HEK293 (cell line): ENCODE measurements at regions not wholly inside any gene's neighbourhood (a gene's known extent, or its start where the extent isn't known, plus 50 kb on each side); places are given as distances from the start of the nearest gene placed in this dataset.

Experiments
- CTCF ChIA-PET: fragments of 350-600 bp; formaldehyde crosslinking; extraction: SDS; loops from one replicate; lab custom pipeline; 2021; ENCODE audit warnings: antibody characterized with exemption; lab: Yijun Ruan, JAX
- POLR2A ChIA-PET: fragments of 300-600 bp; formaldehyde crosslinking; extraction: SDS; loops from one replicate; lab custom pipeline; 2020; ENCODE audit warnings: antibody characterized with exemption, inconsistent platforms; lab: Yijun Ruan, JAX
- H3K27ac ChIP-seq: fragments of 200-500 bp; sonication (Bioruptor generic); 2 replicates; pipeline ENCODE4 v1.5.1; 2014; ENCODE audit warnings: low read depth, low read length, control low read depth, inconsistent platforms; ENCODE audit errors: extremely low read depth
- H3K36me3 ChIP-seq, 2 experiments: fragments of 200-500 bp in 1 of 2; sonication (Bioruptor generic) in 1 of 2; 1 replicate in 1 of 2; 2 replicates in 1 of 2; pipeline ENCODE4 v1.5.1; 2014 to 2017; ENCODE audit warnings: inconsistent platforms in 2 of 2, low read length in 2 of 2; ENCODE audit not compliant: control insufficient read depth in 2 of 2, insufficient read depth in 1 of 2
- H3K4me1 ChIP-seq: fragments of 200-500 bp; sonication (Bioruptor generic); 2 replicates; pipeline ENCODE4 v1.5.1; 2014; ENCODE audit warnings: mild to moderate bottlenecking, low read length, inconsistent platforms; ENCODE audit not compliant: control insufficient read depth, insufficient read depth
- H3K4me3 ChIP-seq: 2 replicates; pipeline ENCODE4 v1.5.1; 2011; ENCODE audit warnings: low read depth, mild to moderate bottlenecking, control low read depth, low read length, moderate library complexity
- H3K9me3 ChIP-seq: fragments of 200-500 bp; sonication (Bioruptor generic); 2 replicates; pipeline ENCODE4 v1.5.1; 2014; ENCODE audit warnings: low read depth, low read length, inconsistent platforms; ENCODE audit not compliant: control insufficient read depth, insufficient read depth
- GLI4 ChIP-seq: fragments of 450-650 bp; formaldehyde crosslinking; IDR thresholded peaks from 2 replicates; pipeline ENCODE4 v1.5.1; 2016; ENCODE audit warnings: missing biosample characterization, missing genetic modification characterization
- IKZF3 ChIP-seq: fragments of 450-650 bp; IDR thresholded peaks from 2 replicates; pipeline ENCODE4 v1.5.0; 2018; ENCODE audit warnings: missing biosample characterization, mild to moderate bottlenecking, missing genetic modification characterization, moderate library complexity
- KLF1 ChIP-seq: fragments of 450-650 bp; formaldehyde crosslinking; IDR thresholded peaks from 2 replicates; pipeline ENCODE4 v1.5.1; 2016; ENCODE audit warnings: missing biosample characterization, missing genetic modification characterization
- MEIS1 ChIP-seq: sonication (generic); formaldehyde crosslinking; IDR thresholded peaks from 2 replicates; pipeline ENCODE4 v1.8.1; 2022; ENCODE audit warnings: missing genetic modification reagents, mild to moderate bottlenecking, borderline replicate concordance
- PRDM4 ChIP-seq: fragments of 450-650 bp; formaldehyde crosslinking; IDR thresholded peaks from 2 replicates; pipeline ENCODE4 v1.5.1; 2017; ENCODE audit warnings: missing biosample characterization, missing genetic modification characterization
- SCRT2 ChIP-seq: fragments of 450-650 bp; formaldehyde crosslinking; IDR thresholded peaks from 2 replicates; pipeline ENCODE4 v1.5.1; 2016; ENCODE audit warnings: missing biosample characterization, missing genetic modification characterization
- SP7 ChIP-seq: fragments of 450-650 bp; formaldehyde crosslinking; IDR thresholded peaks from 2 replicates; pipeline ENCODE4 v1.5.1; 2016; ENCODE audit warnings: missing biosample characterization, missing genetic modification characterization
- TRIM28 ChIP-seq: IDR thresholded peaks from 2 replicates; pipeline ENCODE4 v1.6.1; 2011; ENCODE audit warnings: low read length, control low read depth, borderline replicate concordance
- ZBTB44 ChIP-seq: fragments of 450-650 bp; IDR thresholded peaks from 2 replicates; pipeline ENCODE4 v1.5.1; 2018; ENCODE audit warnings: missing biosample characterization, mild to moderate bottlenecking, missing genetic modification characterization
- ZBTB8A ChIP-seq: fragments of 450-650 bp; formaldehyde crosslinking; IDR thresholded peaks from 2 replicates; pipeline ENCODE4 v1.5.1; 2016; ENCODE audit warnings: missing biosample characterization, missing genetic modification characterization
- ZNF10 ChIP-seq: fragments of 450-650 bp; formaldehyde crosslinking; IDR thresholded peaks from 2 replicates; pipeline ENCODE4 v1.5.1; 2017; ENCODE audit warnings: missing biosample characterization, missing genetic modification characterization
- ZNF138 ChIP-seq: fragments of 450-650 bp; formaldehyde crosslinking; IDR thresholded peaks from 2 replicates; pipeline ENCODE4 v1.5.1; 2016; ENCODE audit warnings: missing biosample characterization, missing genetic modification characterization, borderline replicate concordance
- ZNF211 ChIP-seq: fragments of 450-650 bp; formaldehyde crosslinking; IDR thresholded peaks from 2 replicates; pipeline ENCODE4 v1.5.1; 2016; ENCODE audit warnings: low read depth, missing biosample characterization, missing genetic modification characterization
- ZNF324 ChIP-seq: fragments of 450-650 bp; formaldehyde crosslinking; IDR thresholded peaks from 2 replicates; pipeline ENCODE4 v1.5.1; 2016; ENCODE audit warnings: missing biosample characterization, missing genetic modification characterization
- ZNF350 ChIP-seq: fragments of 450-650 bp; formaldehyde crosslinking; IDR thresholded peaks from 2 replicates; pipeline ENCODE4 v1.5.0; 2017; ENCODE audit warnings: missing biosample characterization, mild to moderate bottlenecking, missing genetic modification characterization
- ZNF423 ChIP-seq: fragments of 450-650 bp; formaldehyde crosslinking; IDR thresholded peaks from 2 replicates; pipeline ENCODE4 v1.5.1; 2016; ENCODE audit warnings: missing biosample characterization, missing genetic modification characterization
- ZNF610 ChIP-seq: fragments of 450-650 bp; formaldehyde crosslinking; IDR thresholded peaks from 2 replicates; pipeline ENCODE4 v1.5.1; 2016; ENCODE audit warnings: missing biosample characterization, missing genetic modification characterization, borderline replicate concordance
- ZNF623 ChIP-seq: fragments of 450-650 bp; formaldehyde crosslinking; IDR thresholded peaks from 2 replicates; pipeline ENCODE4 v1.5.1; 2016; ENCODE audit warnings: missing biosample characterization, missing genetic modification characterization
- ZSCAN16 ChIP-seq: fragments of 450-650 bp; formaldehyde crosslinking; IDR thresholded peaks from 2 replicates; pipeline ENCODE4 v1.5.1; 2016; ENCODE audit warnings: missing biosample characterization, missing genetic modification characterization
- TF ChIP-seq, protein P1 (sequence below): fragments of 450-650 bp; formaldehyde crosslinking; IDR thresholded peaks from 2 replicates; pipeline ENCODE4 v1.5.0; 2017; ENCODE audit warnings: missing biosample characterization, missing genetic modification characterization, borderline replicate concordance
- TF ChIP-seq, protein P2 (sequence below): fragments of 450-650 bp; formaldehyde crosslinking; IDR thresholded peaks from 2 replicates; pipeline ENCODE4 v1.5.1; 2016; ENCODE audit warnings: missing biosample characterization, missing genetic modification characterization, borderline replicate concordance

- TF ChIP-seq ZNF324 (tag by site-specific recombination): no peak
- no peak for TF ChIP-seq SP7 (tag by site-specific recombination)
- no peak for TF ChIP-seq ZNF350
- TF ChIP-seq ZNF423 (tag by site-specific recombination): no peak
- no peak for TF ChIP-seq PRDM4 (tag by site-specific recombination)
- no peak for TF ChIP-seq IKZF3 (tag by site-specific recombination)
- no peak for TF ChIP-seq ZBTB44 (tag by site-specific recombination)
- TF ChIP-seq ZNF623 (tag by site-specific recombination): no peak
- TF ChIP-seq ZBTB8A (tag by site-specific recombination): no peak
- TF ChIP-seq, protein P1, sequence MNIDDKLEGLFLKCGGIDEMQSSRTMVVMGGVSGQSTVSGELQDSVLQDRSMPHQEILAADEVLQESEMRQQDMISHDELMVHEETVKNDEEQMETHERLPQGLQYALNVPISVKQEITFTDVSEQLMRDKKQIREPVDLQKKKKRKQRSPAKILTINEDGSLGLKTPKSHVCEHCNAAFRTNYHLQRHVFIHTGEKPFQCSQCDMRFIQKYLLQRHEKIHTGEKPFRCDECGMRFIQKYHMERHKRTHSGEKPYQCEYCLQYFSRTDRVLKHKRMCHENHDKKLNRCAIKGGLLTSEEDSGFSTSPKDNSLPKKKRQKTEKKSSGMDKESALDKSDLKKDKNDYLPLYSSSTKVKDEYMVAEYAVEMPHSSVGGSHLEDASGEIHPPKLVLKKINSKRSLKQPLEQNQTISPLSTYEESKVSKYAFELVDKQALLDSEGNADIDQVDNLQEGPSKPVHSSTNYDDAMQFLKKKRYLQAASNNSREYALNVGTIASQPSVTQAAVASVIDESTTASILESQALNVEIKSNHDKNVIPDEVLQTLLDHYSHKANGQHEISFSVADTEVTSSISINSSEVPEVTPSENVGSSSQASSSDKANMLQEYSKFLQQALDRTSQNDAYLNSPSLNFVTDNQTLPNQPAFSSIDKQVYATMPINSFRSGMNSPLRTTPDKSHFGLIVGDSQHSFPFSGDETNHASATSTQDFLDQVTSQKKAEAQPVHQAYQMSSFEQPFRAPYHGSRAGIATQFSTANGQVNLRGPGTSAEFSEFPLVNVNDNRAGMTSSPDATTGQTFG (tag by site-specific recombination): no peak
These were observed 94.3 kb upstream of the IL6 start (continued) for GRCh38 chr7:22632674-22633073.

DNA sequence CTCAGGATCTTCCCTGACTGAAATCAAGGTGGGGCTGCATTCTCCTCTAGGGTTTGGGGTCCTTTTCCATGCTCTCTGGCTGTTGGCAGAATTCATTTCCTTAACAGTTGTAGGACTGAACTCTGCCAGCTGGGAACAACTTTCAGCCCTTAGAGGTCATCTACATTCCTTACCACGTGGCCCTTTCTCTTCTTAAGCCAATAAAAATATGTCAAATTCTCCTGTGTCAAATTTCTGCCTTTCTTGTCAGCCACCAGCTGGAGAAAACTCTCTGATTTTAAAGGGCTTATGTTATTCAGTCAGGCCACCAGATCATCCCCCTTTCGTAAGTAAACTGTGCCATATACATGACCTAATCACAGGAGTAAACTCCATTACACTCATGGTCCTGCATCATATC lies 95.3 kb upstream of the IL6 start:
- no peaks in the 10 kb centered on the region for H3K4me1 ChIP-seq
- TF ChIP-seq IKZF3 (tag by site-specific recombination): no peak
- no peak for TF ChIP-seq SCRT2
- TF ChIP-seq ZSCAN16 (tag by site-specific recombination): no peak
- TF ChIP-seq MEIS1 (CRISPR knock-in tag): no peak
- TF ChIP-seq ZNF10 (tag by site-specific recombination): no peak
- no peak for TF ChIP-seq TRIM28
- no peak for TF ChIP-seq GLI4 (tag by site-specific recombination)
- TF ChIP-seq KLF1: no peak
- TF ChIP-seq, all 188 proteins: peak for 0
- ChIA-PET POLR2A (no interaction called here), CTCF (interaction anchor here (0.6 kb wide), 1 partner anchor 33 kb away, joined by 3 read pairs; no protein-coding TSS in a partner anchor)
- H3K36me3 ChIP-seq: no peaks in the 10 kb centered on the region
- H3K27ac ChIP-seq: no peak overlapping the region
- H3K4me3 ChIP-seq: no peak overlapping the region
- H3K9me3 ChIP-seq: no peaks in the 10 kb centered on the region

- Histone ChIP-seq H3K4me3 (no peak overlapping the region), H3K4me1 (no peaks in the 10 kb centered on the region), H3K36me3 (no peaks in the 10 kb centered on the region), H3K27ac (no peak overlapping the region), H3K9me3 (no peaks in the 10 kb centered on the region)
- ChIA-PET CTCF (no interaction called here), POLR2A (no interaction called here)
- TF ChIP-seq ZNF138 (tag by site-specific recombination) (no peak), ZNF211 (tag by site-specific recombination) (no peak), ZNF610 (no peak)
- TF ChIP-seq, protein P2, sequence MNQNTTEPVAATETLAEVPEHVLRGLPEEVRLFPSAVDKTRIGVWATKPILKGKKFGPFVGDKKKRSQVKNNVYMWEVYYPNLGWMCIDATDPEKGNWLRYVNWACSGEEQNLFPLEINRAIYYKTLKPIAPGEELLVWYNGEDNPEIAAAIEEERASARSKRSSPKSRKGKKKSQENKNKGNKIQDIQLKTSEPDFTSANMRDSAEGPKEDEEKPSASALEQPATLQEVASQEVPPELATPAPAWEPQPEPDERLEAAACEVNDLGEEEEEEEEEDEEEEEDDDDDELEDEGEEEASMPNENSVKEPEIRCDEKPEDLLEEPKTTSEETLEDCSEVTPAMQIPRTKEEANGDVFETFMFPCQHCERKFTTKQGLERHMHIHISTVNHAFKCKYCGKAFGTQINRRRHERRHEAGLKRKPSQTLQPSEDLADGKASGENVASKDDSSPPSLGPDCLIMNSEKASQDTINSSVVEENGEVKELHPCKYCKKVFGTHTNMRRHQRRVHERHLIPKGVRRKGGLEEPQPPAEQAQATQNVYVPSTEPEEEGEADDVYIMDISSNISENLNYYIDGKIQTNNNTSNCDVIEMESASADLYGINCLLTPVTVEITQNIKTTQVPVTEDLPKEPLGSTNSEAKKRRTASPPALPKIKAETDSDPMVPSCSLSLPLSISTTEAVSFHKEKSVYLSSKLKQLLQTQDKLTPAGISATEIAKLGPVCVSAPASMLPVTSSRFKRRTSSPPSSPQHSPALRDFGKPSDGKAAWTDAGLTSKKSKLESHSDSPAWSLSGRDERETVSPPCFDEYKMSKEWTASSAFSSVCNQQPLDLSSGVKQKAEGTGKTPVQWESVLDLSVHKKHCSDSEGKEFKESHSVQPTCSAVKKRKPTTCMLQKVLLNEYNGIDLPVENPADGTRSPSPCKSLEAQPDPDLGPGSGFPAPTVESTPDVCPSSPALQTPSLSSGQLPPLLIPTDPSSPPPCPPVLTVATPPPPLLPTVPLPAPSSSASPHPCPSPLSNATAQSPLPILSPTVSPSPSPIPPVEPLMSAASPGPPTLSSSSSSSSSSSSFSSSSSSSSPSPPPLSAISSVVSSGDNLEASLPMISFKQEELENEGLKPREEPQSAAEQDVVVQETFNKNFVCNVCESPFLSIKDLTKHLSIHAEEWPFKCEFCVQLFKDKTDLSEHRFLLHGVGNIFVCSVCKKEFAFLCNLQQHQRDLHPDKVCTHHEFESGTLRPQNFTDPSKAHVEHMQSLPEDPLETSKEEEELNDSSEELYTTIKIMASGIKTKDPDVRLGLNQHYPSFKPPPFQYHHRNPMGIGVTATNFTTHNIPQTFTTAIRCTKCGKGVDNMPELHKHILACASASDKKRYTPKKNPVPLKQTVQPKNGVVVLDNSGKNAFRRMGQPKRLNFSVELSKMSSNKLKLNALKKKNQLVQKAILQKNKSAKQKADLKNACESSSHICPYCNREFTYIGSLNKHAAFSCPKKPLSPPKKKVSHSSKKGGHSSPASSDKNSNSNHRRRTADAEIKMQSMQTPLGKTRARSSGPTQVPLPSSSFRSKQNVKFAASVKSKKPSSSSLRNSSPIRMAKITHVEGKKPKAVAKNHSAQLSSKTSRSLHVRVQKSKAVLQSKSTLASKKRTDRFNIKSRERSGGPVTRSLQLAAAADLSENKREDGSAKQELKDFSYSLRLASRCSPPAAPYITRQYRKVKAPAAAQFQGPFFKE: no peak
These were observed 96.9 kb upstream of the IL6 start for GRCh38 chr7:22630069-22630468.
